ENCODE measurements at regions not wholly inside any gene's neighbourhood (a gene's known extent, or its start where the extent isn't known, plus 50 kb on each side); places are given as distances from the start of the nearest gene placed in this dataset.

DNA sequence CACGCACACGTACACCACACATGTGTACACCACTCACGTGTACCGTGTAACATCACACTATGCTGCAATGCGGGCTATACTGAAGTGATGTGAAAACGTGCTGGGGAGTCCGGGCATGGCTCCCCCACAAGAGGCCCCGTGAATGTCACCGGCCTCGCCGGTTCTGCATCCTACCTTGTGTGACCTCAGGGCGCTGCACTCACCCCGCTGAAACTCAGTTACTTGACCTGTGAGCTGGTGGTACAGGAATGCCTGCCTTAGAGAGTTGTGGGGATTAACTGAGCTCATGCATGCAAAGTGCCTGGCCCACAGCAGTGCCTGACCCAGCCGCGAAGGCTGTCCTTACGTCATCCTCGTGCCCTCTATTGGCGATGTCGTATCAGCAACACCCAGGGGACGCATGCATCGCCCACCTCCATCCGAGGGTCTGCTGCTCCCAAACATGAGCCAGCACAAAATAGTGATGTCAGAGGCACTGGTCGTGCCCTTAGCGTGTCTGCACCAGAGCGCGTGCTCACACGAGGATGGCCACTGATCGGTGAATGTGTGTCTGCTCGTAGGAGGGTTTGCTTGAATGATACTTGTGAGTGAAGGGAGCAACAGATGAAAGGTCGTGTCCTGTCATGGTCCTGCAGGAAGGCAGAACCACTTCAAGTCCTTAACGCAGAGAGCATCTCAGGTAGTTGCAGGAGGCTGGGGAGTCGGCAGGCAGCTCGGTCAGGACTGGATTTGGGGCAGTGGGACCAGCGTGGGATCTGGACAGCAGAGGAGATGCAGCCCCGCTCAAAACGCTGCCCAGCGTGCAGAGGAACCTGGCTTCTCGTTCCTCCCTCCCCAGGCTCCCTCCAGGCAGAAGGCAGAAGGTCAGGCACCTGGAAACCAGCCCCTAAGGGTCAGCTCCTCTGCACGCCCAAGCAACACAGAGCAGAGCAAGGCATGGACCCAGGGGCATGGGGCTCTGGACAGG lies 126.2 kb upstream of the SPACA7 start:
- TF ChIP-seq, protein P1, sequence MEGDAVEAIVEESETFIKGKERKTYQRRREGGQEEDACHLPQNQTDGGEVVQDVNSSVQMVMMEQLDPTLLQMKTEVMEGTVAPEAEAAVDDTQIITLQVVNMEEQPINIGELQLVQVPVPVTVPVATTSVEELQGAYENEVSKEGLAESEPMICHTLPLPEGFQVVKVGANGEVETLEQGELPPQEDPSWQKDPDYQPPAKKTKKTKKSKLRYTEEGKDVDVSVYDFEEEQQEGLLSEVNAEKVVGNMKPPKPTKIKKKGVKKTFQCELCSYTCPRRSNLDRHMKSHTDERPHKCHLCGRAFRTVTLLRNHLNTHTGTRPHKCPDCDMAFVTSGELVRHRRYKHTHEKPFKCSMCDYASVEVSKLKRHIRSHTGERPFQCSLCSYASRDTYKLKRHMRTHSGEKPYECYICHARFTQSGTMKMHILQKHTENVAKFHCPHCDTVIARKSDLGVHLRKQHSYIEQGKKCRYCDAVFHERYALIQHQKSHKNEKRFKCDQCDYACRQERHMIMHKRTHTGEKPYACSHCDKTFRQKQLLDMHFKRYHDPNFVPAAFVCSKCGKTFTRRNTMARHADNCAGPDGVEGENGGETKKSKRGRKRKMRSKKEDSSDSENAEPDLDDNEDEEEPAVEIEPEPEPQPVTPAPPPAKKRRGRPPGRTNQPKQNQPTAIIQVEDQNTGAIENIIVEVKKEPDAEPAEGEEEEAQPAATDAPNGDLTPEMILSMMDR (IDR thresholded peaks at IDR 0.05; ENCODE audit: control extremely low read depth in 1 of 3, insufficient read depth in 1 of 3, low read depth in 1 of 3, low read length in 3 of 3), result no peak
- TF ChIP-seq ASH2L (IDR thresholded peaks at IDR 0.05; ENCODE audit: low read length) (no peak), CEBPB (IDR thresholded peaks at IDR 0.05; ENCODE audit: low read depth, low read length) (no peak), EZH2 (IDR thresholded peaks at IDR 0.05; ENCODE audit: low read depth, low read length, severe bottlenecking) (no peak), SP1 (IDR thresholded peaks at IDR 0.05; ENCODE audit: low read depth, low read length) (no peak), EP300 (IDR thresholded peaks at IDR 0.05; ENCODE audit: borderline replicate concordance in 1 of 2, low read depth in 2 of 2, low read length in 2 of 2) (no peak), POLR2A (IDR thresholded peaks at IDR 0.05; ENCODE audit: control extremely low read depth in 1 of 2, low read depth in 2 of 2, low read length in 2 of 2) (no peak)
